CD14-positive monocyte (primary cell): ENCODE measurements at regions not wholly inside any gene's neighbourhood (a gene's known extent, or its start where the extent isn't known, plus 50 kb on each side); places are given as distances from the start of the nearest gene placed in this dataset.

Experiments used
- DNase-seq, 3 donors: peaks; one replicate each; pipeline ENCODE4 v3.0.0-alpha.2; 2011 to 2022
- H2AFZ ChIP-seq: 2 replicates; pipeline ENCODE4 v1.6.0; 2012; ENCODE audit warnings: mild to moderate bottlenecking, low read depth, low read length, inconsistent platforms; ENCODE audit not compliant: insufficient read depth, poor library complexity, severe bottlenecking
- H3K27ac ChIP-seq, 2 donors: 1 replicate in 1 of 2; 2 replicates in 1 of 2; pipeline ENCODE4 v1.5.1; 2012 to 2013; ENCODE audit warnings: low read length in 2 of 2, control low read depth in 1 of 2, inconsistent platforms in 1 of 2, low read depth in 1 of 2, mild to moderate bottlenecking in 1 of 2
- H3K27me3 ChIP-seq, 2 donors: one replicate each; pipeline versions ENCODE4 v1.6.0 to v1.6.1; 2011 to 2013; ENCODE audit warnings: low read length in 2 of 2; ENCODE audit not compliant: control insufficient read depth in 2 of 2, insufficient read depth in 2 of 2
- H3K36me3 ChIP-seq, 2 donors: replicated peaks in 1 of 2; 1 replicate in 1 of 2; 2 replicates in 1 of 2; pipeline versions ENCODE4 v1.5.1 to v1.6.1; 2012 to 2013; ENCODE audit warnings: low read length in 2 of 2, control low read depth in 1 of 2, inconsistent platforms in 1 of 2, mild to moderate bottlenecking in 1 of 2; ENCODE audit not compliant: insufficient read depth in 2 of 2, control insufficient read depth in 1 of 2
- H3K4me1 ChIP-seq, 2 donors: 1 replicate in 1 of 2; 2 replicates in 1 of 2; pipeline versions ENCODE4 v1.5.1 to v1.6.1; 2012 to 2013; ENCODE audit warnings: low read length in 2 of 2, control low read depth in 1 of 2, inconsistent platforms in 1 of 2, mild to moderate bottlenecking in 1 of 2, moderate library complexity in 1 of 2; ENCODE audit not compliant: insufficient read depth in 2 of 2, control insufficient read depth in 1 of 2
- H3K4me2 ChIP-seq: replicated peaks from 2 replicates; pipeline ENCODE3; 2012; ENCODE audit warnings: low read length, moderate library complexity, mild to moderate bottlenecking; ENCODE audit not compliant: poor library complexity, severe bottlenecking; ENCODE audit errors: extremely low read depth
- H3K4me3 ChIP-seq, 3 experiments: fragments of 200-600 bp in 1 of 3; sonication (generic) in 1 of 3; replicated peaks in 1 of 3; 1 replicate in 2 of 3; 2 replicates in 1 of 3; pipeline ENCODE4 v1.5.1; 2011 to 2013; ENCODE audit warnings: low read length in 3 of 3, mild to moderate bottlenecking in 3 of 3, control low read depth in 2 of 3, low read depth in 2 of 3, inconsistent platforms in 1 of 3, moderate library complexity in 1 of 3
- H3K79me2 ChIP-seq: 2 replicates; pipeline ENCODE4 v1.6.0; 2012; ENCODE audit warnings: mild to moderate bottlenecking, control low read depth, inconsistent platforms, low read length, moderate library complexity; ENCODE audit not compliant: insufficient read depth
- H3K9ac ChIP-seq: 2 replicates; pipeline ENCODE4 v1.6.0; 2017; ENCODE audit warnings: low read length, mild to moderate bottlenecking; ENCODE audit not compliant: insufficient read depth, poor library complexity, severe bottlenecking
- H3K9me3 ChIP-seq, 2 donors: replicated peaks in 1 of 2; 1 replicate in 1 of 2; 2 replicates in 1 of 2; pipeline versions ENCODE4 v1.5.1 to v1.6.1; 2012 to 2013; ENCODE audit warnings: low read length in 2 of 2, control low read depth in 1 of 2; ENCODE audit not compliant: control insufficient read depth in 1 of 2, insufficient read depth in 1 of 2
- H4K20me1 ChIP-seq: 2 replicates; pipeline ENCODE4 v1.6.0; 2012; ENCODE audit warnings: mild to moderate bottlenecking, low read length, control low read depth, moderate library complexity; ENCODE audit not compliant: insufficient read depth
- H3K27ac Mint-ChIP-seq, 7 donors: one replicate each; pipeline ENCODE4 v1.8.0; 2020; ENCODE audit warnings: mild to moderate bottlenecking in 7 of 7, mixed read lengths in 7 of 7, moderate library complexity in 6 of 7, inconsistent platforms in 2 of 7
- H3K27me3 Mint-ChIP-seq, 3 donors: one replicate each; pipeline ENCODE4 v1.8.0; 2021 to 2022; ENCODE audit warnings: low read depth in 3 of 3, mild to moderate bottlenecking in 3 of 3, mixed read lengths in 3 of 3, moderate library complexity in 3 of 3, inconsistent platforms in 1 of 3
- H3K36me3 Mint-ChIP-seq, 2 donors: one replicate each; pipeline ENCODE4 v1.8.0; 2020; ENCODE audit warnings: mixed read lengths in 2 of 2, inconsistent platforms in 1 of 2, mild to moderate bottlenecking in 1 of 2
- H3K4me1 Mint-ChIP-seq: one replicate; pipeline ENCODE4 v1.8.0; 2020; ENCODE audit warnings: mild to moderate bottlenecking, mixed read lengths
- H3K4me3 Mint-ChIP-seq, 2 donors: one replicate each; pipeline ENCODE4 v1.8.0; 2020; ENCODE audit warnings: mild to moderate bottlenecking in 2 of 2, mixed read lengths in 2 of 2, moderate library complexity in 1 of 2
- H3K9me3 Mint-ChIP-seq, 7 donors: one replicate each; pipeline ENCODE4 v1.8.0; 2020 to 2022; ENCODE audit warnings: mixed read lengths in 7 of 7, mild to moderate bottlenecking in 6 of 7, moderate library complexity in 6 of 7, inconsistent platforms in 2 of 7
- CTCF ChIP-seq: fragments of 200-600 bp; IDR thresholded peaks from one replicate; pipeline ENCODE4 v1.8.0; 2022; ENCODE audit warnings: antibody characterized with exemption, mild to moderate bottlenecking
- WGBS: methylation state at CpG from one replicate; pipeline ENCODE4 v1.1.5; 2013; ENCODE audit warnings: missing lambda C conversion rate; ENCODE audit not compliant: insufficient coverage; 5-methylcytosine and 5-hydroxymethylcytosine counted together
- intact Hi-C, 2 donors: fragments of 100-400 bp; cut with micrococcal nuclease; formaldehyde crosslinking; loops; one replicate each; pipeline versions ENCODE4 v1.15.0 to v1.15.1; 2023

GRCh38 chr6:149235130-149235561 is 82.4 kb upstream of the TAB2 start:
- H3K4me3 ChIP-seq = peak overlapping the region in 1 of 3 experiments; percentile 17

GRCh38 chr6:149236589-149236988 is 80.9 kb upstream of the TAB2 start:
- no peak overlapping the region for H3K4me3 ChIP-seq
- no peak overlapping the region for H3K4me2 ChIP-seq
- Mint-ChIP-seq H3K36me3 (peaks cover 0 to 3% of the 10 kb centered on the region in 2 donors), H3K4me1 (peaks cover 54% of the 10 kb centered on the region), H3K27me3 (no peaks in the 10 kb centered on the region), H3K9me3 (peaks cover 6 to 18% (median 10%) of the 10 kb centered on the region in 7 donors), H3K27ac (no peak overlapping the region), H3K4me3 (no peak overlapping the region)
- DNase-seq = no peak
- no peak overlapping the region for H3K27ac ChIP-seq
- no peaks in the 10 kb centered on the region for H3K27me3 ChIP-seq
- no peaks in the 10 kb centered on the region for H3K36me3 ChIP-seq
- H3K9ac ChIP-seq = no peak overlapping the region
- peaks cover 48% of the 10 kb centered on the region in 2 donors for H3K4me1 ChIP-seq
- intact Hi-C loops = no loop called here
- H3K79me2 ChIP-seq = no peaks in the 10 kb centered on the region
- peaks cover 10 to 12% of the 10 kb centered on the region in 2 donors for H3K9me3 ChIP-seq
- H4K20me1 ChIP-seq = no peaks in the 10 kb centered on the region
- H2AFZ ChIP-seq = no peak overlapping the region
- no peak for TF ChIP-seq CTCF

More at GRCh38 chr6:149235130-149235561, 82.4 kb upstream of the TAB2 start:
- peaks cover 60 to 62% of the 10 kb centered on the region in 2 donors for H3K4me1 ChIP-seq
- peak; percentile 68 to 79 (median 77) for DNase-seq
- H3K9ac ChIP-seq = no peak overlapping the region
- H3K27me3 ChIP-seq = no peaks in the 10 kb centered on the region
- H3K27me3 Mint-ChIP-seq = no peaks in the 10 kb centered on the region
- peaks cover 10% of the 10 kb centered on the region in 2 donors for H3K9me3 ChIP-seq
- H3K27ac ChIP-seq = peak overlapping the region; percentile 48 to 85
- H3K4me3 Mint-ChIP-seq = no peak overlapping the region
- peak overlapping the region; percentile 45 for H2AFZ ChIP-seq
- peak overlapping the region; percentile 80 to 97 (median 92) for H3K27ac Mint-ChIP-seq
- peaks cover 4 to 16% (median 8%) of the 10 kb centered on the region in 7 donors for H3K9me3 Mint-ChIP-seq
- H3K4me2 ChIP-seq = peak overlapping the region; percentile 48
- no peaks in the 10 kb centered on the region for H3K79me2 ChIP-seq
- peaks cover 0 to under 1% of the 10 kb centered on the region in 2 donors for H3K36me3 Mint-ChIP-seq
- intact Hi-C loops = no loop called here
- peaks cover 68% of the 10 kb centered on the region for H3K4me1 Mint-ChIP-seq
- H3K36me3 ChIP-seq = no peaks in the 10 kb centered on the region
- WGBS = 0% methylated on average over 2 of the region's 3 CpGs
- no peak for TF ChIP-seq CTCF
- H4K20me1 ChIP-seq = no peaks in the 10 kb centered on the region
